ENCODE measurements at regions not wholly inside any gene's neighbourhood (a gene's known extent, or its start where the extent isn't known, plus 50 kb on each side); places are given as distances from the start of the nearest gene placed in this dataset.

DNA sequence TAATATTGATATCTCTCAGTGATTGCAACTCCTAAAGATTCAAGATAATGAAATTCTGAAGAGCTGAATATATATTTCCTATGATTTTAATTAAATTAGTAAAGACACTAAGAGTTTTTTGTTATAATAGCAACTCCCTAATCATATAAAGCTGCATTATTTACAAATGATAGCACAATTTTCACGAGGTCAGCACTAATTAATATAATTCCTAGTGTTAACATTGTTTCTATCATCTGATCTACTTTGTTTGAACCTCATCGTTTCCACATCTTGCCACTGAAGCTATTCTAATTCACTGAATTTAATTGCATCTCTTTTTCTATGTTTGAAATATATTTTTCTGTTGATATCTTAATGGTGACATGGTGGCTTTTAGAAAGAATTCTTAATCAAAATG is 279.1 kb upstream of the ADGRL4 start:
- TF ChIP-seq CTCF (IDR thresholded peaks at IDR 0.05) = no peak
- DNase-seq = no peak
- Histone ChIP-seq H3K36me3 (no peaks in the 10 kb centered on the region), H3K9me3 (no peaks in the 10 kb centered on the region), H3K27ac (no peak overlapping the region), H3K27me3 (no peaks in the 10 kb centered on the region), H3K4me1 (no peaks in the 10 kb centered on the region), H3K4me3 (no peak overlapping the region)
- intact Hi-C loops (cut with DNase I) = no loop called here
- ATAC-seq = no peak

GRCh38 chr1:79283451-79283850 is 276.9 kb upstream of the ADGRL4 start:
- H3K36me3 ChIP-seq = no peaks in the 10 kb centered on the region
- H3K4me1 ChIP-seq = no peaks in the 10 kb centered on the region
- DNase-seq (peak; percentile 39), ATAC-seq (no peak)
- no peaks in the 10 kb centered on the region for H3K9me3 ChIP-seq
- TF ChIP-seq CTCF (IDR thresholded peaks at IDR 0.05) = no peak
- intact Hi-C loops (cut with DNase I) = no loop called here
- no peak overlapping the region for H3K27ac ChIP-seq
- no peak overlapping the region for H3K4me3 ChIP-seq
- H3K27me3 ChIP-seq = no peaks in the 10 kb centered on the region

- Histone ChIP-seq H3K4me1 (no peaks in the 10 kb centered on the region), H3K36me3 (no peaks in the 10 kb centered on the region), H3K27me3 (no peaks in the 10 kb centered on the region), H3K9me3 (no peaks in the 10 kb centered on the region), H3K27ac (no peak overlapping the region), H3K4me3 (no peak overlapping the region)
- intact Hi-C loops (cut with DNase I) = no loop called here
- DNase-seq (no peak), ATAC-seq (no peak)
- no peak for TF ChIP-seq CTCF (IDR thresholded peaks at IDR 0.05)
Observed at GRCh38 chr1:79281442-79281841, 274.9 kb upstream of the ADGRL4 start.

GRCh38 chr1:79271759-79272158 is 265.2 kb upstream of the ADGRL4 start:
- no peak for ATAC-seq

DNA sequence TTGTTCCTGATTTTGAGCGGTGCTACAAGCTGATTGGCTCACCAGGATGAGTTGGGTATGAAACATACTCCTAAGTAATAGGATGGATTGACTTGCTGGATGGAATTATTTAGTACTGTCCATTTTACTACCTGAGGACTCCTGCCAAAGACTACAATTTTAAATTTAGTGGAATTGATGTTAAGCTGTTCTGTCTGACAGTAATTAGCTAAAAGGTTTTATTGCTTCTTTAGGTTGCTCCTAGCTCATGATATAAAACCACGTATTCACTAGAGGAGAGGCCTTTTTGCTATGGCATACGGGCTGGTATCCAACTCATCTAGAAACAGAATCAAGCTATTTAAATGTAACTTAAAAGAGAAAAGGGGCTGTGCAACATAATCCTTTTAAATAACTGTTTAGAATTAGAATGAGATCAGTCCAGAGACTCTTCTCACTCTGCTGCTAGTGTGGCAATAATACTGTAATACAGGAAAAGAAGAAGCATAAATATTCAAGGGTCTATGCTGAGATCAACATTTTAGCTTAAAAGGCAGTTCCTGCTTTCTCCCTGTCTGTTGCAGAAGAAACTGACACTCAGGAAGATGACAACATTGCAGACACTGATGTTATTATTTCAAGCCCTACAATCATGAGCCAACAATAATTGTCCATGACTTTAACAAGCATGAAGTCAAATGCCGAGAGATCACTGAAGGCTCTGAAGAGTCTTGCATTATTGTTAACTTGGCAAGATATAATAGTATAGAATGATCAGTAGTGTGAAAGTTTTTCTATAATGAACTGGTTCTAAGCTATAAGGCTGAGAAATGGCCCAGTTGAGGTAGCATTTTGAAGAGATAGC is 258.7 kb upstream of the ADGRL4 start:
- Histone ChIP-seq H3K36me3 (no peaks in the 10 kb centered on the region), H3K4me1 (no peaks in the 10 kb centered on the region), H3K27me3 (no peaks in the 10 kb centered on the region), H3K4me3 (no peak overlapping the region), H3K27ac (no peak overlapping the region), H3K9me3 (no peaks in the 10 kb centered on the region)
- ATAC-seq (no peak), DNase-seq (no peak)
- TF ChIP-seq CTCF (IDR thresholded peaks at IDR 0.05) = no peak
- intact Hi-C loops (cut with DNase I) = no loop called here

More at GRCh38 chr1:79271759-79272158, 265.2 kb upstream of the ADGRL4 start:
- no peaks in the 10 kb centered on the region for H3K27me3 ChIP-seq
- DNase-seq = no peak
- no peak overlapping the region for H3K27ac ChIP-seq
- intact Hi-C loops (cut with DNase I) = no loop called here
- TF ChIP-seq CTCF (IDR thresholded peaks at IDR 0.05) = no peak
- H3K4me1 ChIP-seq = no peaks in the 10 kb centered on the region
- H3K36me3 ChIP-seq = no peaks in the 10 kb centered on the region
- no peaks in the 10 kb centered on the region for H3K9me3 ChIP-seq
- H3K4me3 ChIP-seq = no peak overlapping the region
